HepG2 (cell line): ENCODE measurements at regions not wholly inside any gene's neighbourhood (a gene's known extent, or its start where the extent isn't known, plus 50 kb on each side); places are given as distances from the start of the nearest gene placed in this dataset.

ENCODE experiments used
- ATAC-seq: fragments of 200-7000 bp; cut with Tn5 transposase; 3 replicates; pipeline ENCODE4 v1.9.1; 2020; ENCODE audit warnings: mild to moderate bottlenecking, moderate library complexity
- BruUV-seq: library from RNA; stranded (reverse); fragments of 400-500 nt; replicated peaks from 2 replicates; lab custom pipeline; 2021; lab: Mats Ljungman, UMichigan
- CTCF ChIA-PET: fragments of 300-600 bp; formaldehyde crosslinking; extraction: SDS; loops from one replicate; lab custom pipeline; 2021; ENCODE audit warnings: low total read pairs, inconsistent platforms, low intra/inter-chr PET ratio; lab: Yijun Ruan, JAX
- POLR2A ChIA-PET: fragments of 350-600 bp; sonication (Branson Sonifier 250); formaldehyde crosslinking; loops from one replicate; lab custom pipeline; 2020; ENCODE audit warnings: antibody characterized with exemption, inconsistent platforms; lab: Yijun Ruan, JAX
- DNase-seq: peaks from one replicate; pipeline ENCODE4 v3.0.0-alpha.2; 2015; ENCODE audit warnings: low spot score
- FAIRE-seq: peaks from 3 replicates; lab custom pipeline; 2011; peaks lifted over from hg19 to GRCh38; lab: Jason Lieb, UNC
- H2AFZ ChIP-seq: one replicate; pipeline ENCODE4 v1.6.1; 2011; ENCODE audit warnings: low read length, inconsistent platforms
- H3K27ac ChIP-seq: fragments of 300-600 bp; 3 replicates; pipeline ENCODE4 v1.8.0; 2011; ENCODE audit warnings: mixed run types, mild to moderate bottlenecking, mixed read lengths, low read length, inconsistent platforms; ENCODE audit not compliant: insufficient read depth; ENCODE audit errors: extremely low read length
- H3K27me3 ChIP-seq, 2 experiments: fragments of 200-600 bp in 1 of 2; 2 replicates in 1 of 2; 3 replicates in 1 of 2; pipeline versions ENCODE4 v1.6.0 to v1.8.0; 2011; ENCODE audit warnings: low read length in 2 of 2, mild to moderate bottlenecking in 2 of 2, moderate library complexity in 2 of 2, inconsistent platforms in 1 of 2; ENCODE audit not compliant: insufficient read depth in 2 of 2, control insufficient read depth in 1 of 2
- H3K36me3 ChIP-seq, 2 experiments: fragments of 200-600 bp in 1 of 2; replicated peaks in 1 of 2; 2 replicates in 1 of 2; 3 replicates in 1 of 2; pipeline versions ENCODE4 v1.5.1 to v1.8.0; 2011; ENCODE audit warnings: low read length in 2 of 2, inconsistent platforms in 1 of 2; ENCODE audit not compliant: insufficient read depth in 2 of 2, control insufficient read depth in 1 of 2
- H3K4me1 ChIP-seq: 2 replicates; pipeline ENCODE4 v1.5.1; 2012; ENCODE audit warnings: low read length, inconsistent platforms; ENCODE audit not compliant: insufficient read depth
- H3K4me2 ChIP-seq: 2 replicates; pipeline ENCODE4 v1.6.0; 2011; ENCODE audit warnings: low read depth, low read length, inconsistent platforms
- H3K4me3 ChIP-seq, 3 experiments: fragments of 200-600 bp in 1 of 3; sonication (generic), shearing (Covaris generic) in 1 of 3; replicated peaks in 1 of 3; 2 replicates each; pipeline ENCODE4 v1.5.1; 2011 to 2016; ENCODE audit warnings: low read length in 3 of 3, inconsistent platforms in 2 of 3, low read depth in 2 of 3, mild to moderate bottlenecking in 2 of 3, control low read depth in 1 of 3, mixed read lengths in 1 of 3; ENCODE audit not compliant: insufficient read depth in 1 of 3
- H3K79me2 ChIP-seq: one replicate; pipeline ENCODE4 v1.6.1; 2011; ENCODE audit warnings: low read length, inconsistent platforms; ENCODE audit not compliant: insufficient read depth
- H3K9ac ChIP-seq: 2 replicates; pipeline ENCODE4 v1.6.0; 2011; ENCODE audit warnings: mild to moderate bottlenecking, low read depth, low read length, inconsistent platforms; ENCODE audit not compliant: insufficient read depth
- H3K9me3 ChIP-seq: 2 replicates; pipeline ENCODE4 v1.5.1; 2012; ENCODE audit warnings: mild to moderate bottlenecking, low read length
- H4K20me1 ChIP-seq: 2 replicates; pipeline ENCODE4 v1.6.0; 2011; ENCODE audit warnings: inconsistent platforms, mild to moderate bottlenecking, low read length, moderate library complexity; ENCODE audit not compliant: insufficient read depth
- ADNP ChIP-seq: sonication (generic); formaldehyde crosslinking; IDR thresholded peaks from 2 replicates; pipeline ENCODE4 v1.4.0; 2020; ENCODE audit warnings: missing genetic modification reagents
- ATAD3A ChIP-seq: sonication (generic); formaldehyde crosslinking; IDR thresholded peaks from 2 replicates; pipeline ENCODE4 v1.4.0; 2020; ENCODE audit warnings: missing genetic modification reagents
- GATAD1 ChIP-seq: IDR thresholded peaks from 2 replicates; pipeline ENCODE4 v1.6.1; 2016; ENCODE audit warnings: missing genetic modification reagents, missing compliant biosample characterization
- GZF1 ChIP-seq: sonication (generic); formaldehyde crosslinking; IDR thresholded peaks from 2 replicates; pipeline ENCODE4 v1.5.1; 2020; ENCODE audit warnings: mild to moderate bottlenecking, missing genetic modification reagents
- HMGXB3 ChIP-seq: sonication (generic); formaldehyde crosslinking; IDR thresholded peaks from 2 replicates; pipeline ENCODE4 v1.4.0; 2020; ENCODE audit warnings: missing genetic modification reagents, borderline replicate concordance
- IRF2 ChIP-seq: IDR thresholded peaks from 2 replicates; pipeline ENCODE4 v1.6.1; 2018; ENCODE audit warnings: missing genetic modification reagents, missing compliant biosample characterization
- THYN1 ChIP-seq: sonication (generic); formaldehyde crosslinking; IDR thresholded peaks from 2 replicates; pipeline ENCODE4 v1.8.1; 2023; ENCODE audit warnings: low read depth, mild to moderate bottlenecking, moderate library complexity, missing genetic modification reagents, borderline replicate concordance
- ZBTB21 ChIP-seq: sonication (generic); formaldehyde crosslinking; IDR thresholded peaks from 2 replicates; pipeline ENCODE4 v1.4.0; 2020; ENCODE audit warnings: missing genetic modification reagents
- ZBTB7B ChIP-seq: sonication (generic); formaldehyde crosslinking; IDR thresholded peaks from 2 replicates; pipeline ENCODE4 v1.4.0; 2020; ENCODE audit warnings: missing genetic modification reagents
- ZNF230 ChIP-seq: sonication (generic); formaldehyde crosslinking; IDR thresholded peaks from 2 replicates; pipeline ENCODE4 v1.4.0; 2020; ENCODE audit warnings: mild to moderate bottlenecking, missing genetic modification reagents
- ZNF883 ChIP-seq: sonication (generic); formaldehyde crosslinking; IDR thresholded peaks from 2 replicates; pipeline ENCODE4 v1.5.1; 2020; ENCODE audit warnings: mild to moderate bottlenecking, missing genetic modification reagents; ENCODE audit errors: not compliant biosample characterization
- in situ Hi-C: cut with HindIII; loops from 2 replicates; pipeline ENCODE4 v1.10.0; 2017; ENCODE audit warnings: low pct_unique_long_range_greater_than_20kb; ENCODE audit not compliant: extremely low pct_ligation_motif_present
- intact Hi-C: fragments of 100-400 bp; cut with micrococcal nuclease; formaldehyde crosslinking; loops from one replicate; pipeline ENCODE4 v1.10.0; 2022; ENCODE audit not compliant: unreplicated experiment
- TF ChIP-seq, protein P1 (sequence below): sonication (generic); formaldehyde crosslinking; IDR thresholded peaks from 2 replicates; pipeline ENCODE4 v1.5.0; 2020; ENCODE audit warnings: missing genetic modification reagents
- TF ChIP-seq, protein P2 (sequence below): sonication (generic); formaldehyde crosslinking; conservative IDR thresholded peaks from 2 replicates; pipeline ENCODE4 v1.4.0; 2020; ENCODE audit warnings: missing genetic modification reagents
- TF ChIP-seq, protein P3 (sequence below): IDR thresholded peaks from 2 replicates; pipeline ENCODE4 v1.6.1; 2016; ENCODE audit warnings: mild to moderate bottlenecking, missing biosample characterization, missing genetic modification reagents

- TF ChIP-seq, protein P1, sequence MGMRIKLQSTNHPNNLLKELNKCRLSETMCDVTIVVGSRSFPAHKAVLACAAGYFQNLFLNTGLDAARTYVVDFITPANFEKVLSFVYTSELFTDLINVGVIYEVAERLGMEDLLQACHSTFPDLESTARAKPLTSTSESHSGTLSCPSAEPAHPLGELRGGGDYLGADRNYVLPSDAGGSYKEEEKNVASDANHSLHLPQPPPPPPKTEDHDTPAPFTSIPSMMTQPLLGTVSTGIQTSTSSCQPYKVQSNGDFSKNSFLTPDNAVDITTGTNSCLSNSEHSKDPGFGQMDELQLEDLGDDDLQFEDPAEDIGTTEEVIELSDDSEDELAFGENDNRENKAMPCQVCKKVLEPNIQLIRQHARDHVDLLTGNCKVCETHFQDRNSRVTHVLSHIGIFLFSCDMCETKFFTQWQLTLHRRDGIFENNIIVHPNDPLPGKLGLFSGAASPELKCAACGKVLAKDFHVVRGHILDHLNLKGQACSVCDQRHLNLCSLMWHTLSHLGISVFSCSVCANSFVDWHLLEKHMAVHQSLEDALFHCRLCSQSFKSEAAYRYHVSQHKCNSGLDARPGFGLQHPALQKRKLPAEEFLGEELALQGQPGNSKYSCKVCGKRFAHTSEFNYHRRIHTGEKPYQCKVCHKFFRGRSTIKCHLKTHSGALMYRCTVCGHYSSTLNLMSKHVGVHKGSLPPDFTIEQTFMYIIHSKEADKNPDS (CRISPR knock-in tag), result no peak
- TF ChIP-seq GATAD1 (CRISPR knock-in tag), result no peak
These were observed 686.9 kb downstream of the BCKDHB start (continued) for GRCh38 chr6:80793411-80793810.

DNA sequence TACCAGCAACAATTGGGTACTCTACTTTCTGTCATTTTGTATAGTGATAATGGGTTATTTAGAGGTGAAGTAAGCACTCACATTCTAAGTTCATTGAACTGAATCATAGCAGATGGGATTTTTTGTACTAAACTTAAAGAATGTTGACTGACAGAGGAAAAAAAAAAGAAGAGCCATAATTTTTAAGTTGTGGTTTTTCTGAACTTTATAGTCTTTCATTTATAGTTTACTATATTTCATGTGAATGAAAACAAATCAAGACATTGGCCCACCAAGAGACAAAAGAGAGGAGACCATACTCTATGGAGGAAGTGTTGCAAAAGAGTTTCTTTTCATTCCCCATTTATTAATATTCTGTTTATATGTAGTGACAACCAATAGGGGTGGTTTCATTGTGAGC, 685.7 kb downstream of the BCKDHB start:
- Histone ChIP-seq H2AFZ (no peak overlapping the region), H3K9me3 (peaks cover 11% of the 10 kb centered on the region), H3K79me2 (no peaks in the 10 kb centered on the region), H3K27ac (no peak overlapping the region), H3K4me1 (no peaks in the 10 kb centered on the region), H3K4me2 (no peak overlapping the region), H3K9ac (no peak overlapping the region), H3K4me3 (no peak overlapping the region), H3K36me3 (no peaks in the 10 kb centered on the region), H3K27me3 (no peaks in the 10 kb centered on the region), H4K20me1 (no peaks in the 10 kb centered on the region)
- intact Hi-C loops (no loop called here), in situ Hi-C loops (no loop called here)
- POLR2A ChIA-PET, result no interaction called here
- FAIRE-seq (no peak), DNase-seq (no peak), ATAC-seq (no peak)
- no TSS peak for BruUV-seq
- CTCF ChIA-PET, result no interaction called here
- TF ChIP-seq, protein P2, sequence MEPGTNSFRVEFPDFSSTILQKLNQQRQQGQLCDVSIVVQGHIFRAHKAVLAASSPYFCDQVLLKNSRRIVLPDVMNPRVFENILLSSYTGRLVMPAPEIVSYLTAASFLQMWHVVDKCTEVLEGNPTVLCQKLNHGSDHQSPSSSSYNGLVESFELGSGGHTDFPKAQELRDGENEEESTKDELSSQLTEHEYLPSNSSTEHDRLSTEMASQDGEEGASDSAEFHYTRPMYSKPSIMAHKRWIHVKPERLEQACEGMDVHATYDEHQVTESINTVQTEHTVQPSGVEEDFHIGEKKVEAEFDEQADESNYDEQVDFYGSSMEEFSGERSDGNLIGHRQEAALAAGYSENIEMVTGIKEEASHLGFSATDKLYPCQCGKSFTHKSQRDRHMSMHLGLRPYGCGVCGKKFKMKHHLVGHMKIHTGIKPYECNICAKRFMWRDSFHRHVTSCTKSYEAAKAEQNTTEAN (CRISPR knock-in tag), result no peak
- TF ChIP-seq ZBTB21 (CRISPR knock-in tag) (no peak), ADNP (CRISPR knock-in tag) (no peak), ZNF230 (CRISPR knock-in tag) (no peak), HMGXB3 (CRISPR knock-in tag) (no peak), GZF1 (CRISPR knock-in tag) (no peak), ATAD3A (no peak), IRF2 (CRISPR knock-in tag) (no peak), THYN1 (CRISPR knock-in tag) (no peak), ZBTB7B (CRISPR knock-in tag) (no peak), ZNF883 (no peak)
- TF ChIP-seq, protein P3, sequence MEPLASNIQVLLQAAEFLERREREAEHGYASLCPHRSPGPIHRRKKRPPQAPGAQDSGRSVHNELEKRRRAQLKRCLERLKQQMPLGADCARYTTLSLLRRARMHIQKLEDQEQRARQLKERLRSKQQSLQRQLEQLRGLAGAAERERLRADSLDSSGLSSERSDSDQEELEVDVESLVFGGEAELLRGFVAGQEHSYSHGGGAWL, result no peak
